ENCODE measurements at regions not wholly inside any gene's neighbourhood (a gene's known extent, or its start where the extent isn't known, plus 50 kb on each side); places are given as distances from the start of the nearest gene placed in this dataset.

DNA sequence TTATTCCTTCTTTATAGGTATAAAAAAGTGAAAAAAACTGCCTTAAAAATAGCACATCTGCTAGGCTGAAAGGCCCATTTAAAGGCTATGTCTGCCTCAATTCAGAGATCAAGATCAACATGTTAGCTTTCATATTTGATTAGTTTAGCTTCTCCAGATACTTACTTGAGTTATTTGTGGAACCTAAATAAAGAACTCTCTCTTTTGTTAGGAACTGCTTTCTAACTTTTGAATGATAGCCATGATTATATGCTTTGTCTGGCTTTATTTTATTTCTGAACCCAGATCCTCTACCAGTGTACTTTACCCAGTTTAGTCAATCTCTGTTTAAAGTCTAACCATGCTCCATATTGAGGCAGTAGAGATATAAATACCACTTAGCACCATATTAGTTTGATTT lies 515.5 kb upstream of the SEMA3D start:
- intact Hi-C loops (cut with DNase I; ENCODE audit: low total_unique reads), result no loop called here
- no peaks in the 10 kb centered on the region for H3K36me3 ChIP-seq
- H3K4me1 ChIP-seq, result no peaks in the 10 kb centered on the region

GRCh38 chr7:85699482-85699881 lies 512.6 kb upstream of the SEMA3D start:
- no peaks in the 10 kb centered on the region for H3K27me3 ChIP-seq (replicated peaks in 1 of 7)
- DNase-seq, result no peak
- H3K4me3 ChIP-seq, result no peak overlapping the region
- H3K9me3 ChIP-seq, result no peaks in the 10 kb centered on the region
- H3K4me1 ChIP-seq, result no peaks in the 10 kb centered on the region
- WGBS, 5 donors, result 62 to 76% (median 70%) methylated on average over 2 of the region's 2 CpGs
- no peak for TF ChIP-seq POLR2AphosphoS5 (IDR thresholded peaks at IDR 0.05)
- TF ChIP-seq, protein P1, sequence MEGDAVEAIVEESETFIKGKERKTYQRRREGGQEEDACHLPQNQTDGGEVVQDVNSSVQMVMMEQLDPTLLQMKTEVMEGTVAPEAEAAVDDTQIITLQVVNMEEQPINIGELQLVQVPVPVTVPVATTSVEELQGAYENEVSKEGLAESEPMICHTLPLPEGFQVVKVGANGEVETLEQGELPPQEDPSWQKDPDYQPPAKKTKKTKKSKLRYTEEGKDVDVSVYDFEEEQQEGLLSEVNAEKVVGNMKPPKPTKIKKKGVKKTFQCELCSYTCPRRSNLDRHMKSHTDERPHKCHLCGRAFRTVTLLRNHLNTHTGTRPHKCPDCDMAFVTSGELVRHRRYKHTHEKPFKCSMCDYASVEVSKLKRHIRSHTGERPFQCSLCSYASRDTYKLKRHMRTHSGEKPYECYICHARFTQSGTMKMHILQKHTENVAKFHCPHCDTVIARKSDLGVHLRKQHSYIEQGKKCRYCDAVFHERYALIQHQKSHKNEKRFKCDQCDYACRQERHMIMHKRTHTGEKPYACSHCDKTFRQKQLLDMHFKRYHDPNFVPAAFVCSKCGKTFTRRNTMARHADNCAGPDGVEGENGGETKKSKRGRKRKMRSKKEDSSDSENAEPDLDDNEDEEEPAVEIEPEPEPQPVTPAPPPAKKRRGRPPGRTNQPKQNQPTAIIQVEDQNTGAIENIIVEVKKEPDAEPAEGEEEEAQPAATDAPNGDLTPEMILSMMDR (IDR thresholded peaks at IDR 0.05 in 8 of 11, conservative IDR thresholded peaks at IDR 0.05 in 3 of 11), result no peak
- no peak for TF ChIP-seq POLR2A (IDR thresholded peaks at IDR 0.05)
- intact Hi-C loops (cut with DNase I; ENCODE audit: low total_unique reads), result no loop called here
- H3K27ac ChIP-seq, result no peak overlapping the region
- no peaks in the 10 kb centered on the region for H3K36me3 ChIP-seq

More for the DNA sequence above, 515.5 kb upstream of the SEMA3D start:
- H3K27me3 ChIP-seq (replicated peaks in 1 of 7), result no peaks in the 10 kb centered on the region
- no peak overlapping the region for H3K27ac ChIP-seq
- H3K9me3 ChIP-seq, result no peaks in the 10 kb centered on the region
- DNase-seq, result no peak
- no peak overlapping the region for H3K4me3 ChIP-seq
- TF ChIP-seq, protein P1 (IDR thresholded peaks at IDR 0.05 in 8 of 11, conservative IDR thresholded peaks at IDR 0.05 in 3 of 11), result no peak
- TF ChIP-seq POLR2AphosphoS5 (IDR thresholded peaks at IDR 0.05), result no peak
- no peak for TF ChIP-seq POLR2A (IDR thresholded peaks at IDR 0.05)

DNA sequence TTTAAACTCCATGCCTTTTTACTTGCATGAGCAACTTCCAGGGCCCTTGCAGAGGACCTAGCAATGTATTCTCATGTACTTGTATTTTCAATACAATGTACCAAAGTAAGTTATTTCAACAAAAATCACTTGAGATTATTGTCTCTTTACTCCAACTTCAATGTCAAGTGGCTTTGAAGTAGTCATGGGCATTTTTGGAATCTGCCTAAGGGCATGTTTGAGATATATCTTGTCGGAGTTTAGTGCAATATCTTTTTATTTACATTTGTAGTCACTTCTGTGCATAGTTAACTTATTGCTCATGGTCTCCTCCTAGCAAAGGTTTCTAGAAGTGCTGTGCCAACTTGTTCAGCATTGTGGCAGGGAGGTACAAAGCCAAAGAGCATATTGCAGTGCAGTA lies 508.7 kb upstream of the SEMA3D start:
- intact Hi-C loops (cut with DNase I; ENCODE audit: low total_unique reads), result no loop called here
- TF ChIP-seq, protein P1 (IDR thresholded peaks at IDR 0.05 in 8 of 11, conservative IDR thresholded peaks at IDR 0.05 in 3 of 11), result no peak
- no peak for TF ChIP-seq POLR2A (IDR thresholded peaks at IDR 0.05)
- no peak for TF ChIP-seq POLR2AphosphoS5 (IDR thresholded peaks at IDR 0.05)
- no peaks in the 10 kb centered on the region for H3K4me1 ChIP-seq
- WGBS, 5 donors, result 71 to 90% (median 81%) methylated on average over 1 of the region's 1 CpG
- no peak overlapping the region for H3K27ac ChIP-seq
- no peak overlapping the region for H3K4me3 ChIP-seq
- no peaks in the 10 kb centered on the region for H3K27me3 ChIP-seq (replicated peaks in 1 of 7)
- H3K9me3 ChIP-seq, result no peaks in the 10 kb centered on the region
- H3K36me3 ChIP-seq, result no peaks in the 10 kb centered on the region
- no peak for DNase-seq

GRCh38 chr7:85695041-85695440 lies 508.2 kb upstream of the SEMA3D start:
- H3K27me3 ChIP-seq (replicated peaks in 1 of 7), result no peaks in the 10 kb centered on the region
- H3K36me3 ChIP-seq, result no peaks in the 10 kb centered on the region
- TF ChIP-seq POLR2AphosphoS5 (IDR thresholded peaks at IDR 0.05) (no peak), POLR2A (IDR thresholded peaks at IDR 0.05) (no peak)
- H3K27ac ChIP-seq, result no peak overlapping the region
- no peak for DNase-seq
- no peaks in the 10 kb centered on the region for H3K4me1 ChIP-seq
- intact Hi-C loops (cut with DNase I; ENCODE audit: low total_unique reads), result no loop called here
- no peaks in the 10 kb centered on the region for H3K9me3 ChIP-seq
- no peak overlapping the region for H3K4me3 ChIP-seq

GRCh38 chr7:85693326-85693725 lies 506.5 kb upstream of the SEMA3D start:
- intact Hi-C loops (cut with DNase I; ENCODE audit: low total_unique reads), result no loop called here
- TF ChIP-seq, protein P1 (IDR thresholded peaks at IDR 0.05 in 8 of 11, conservative IDR thresholded peaks at IDR 0.05 in 3 of 11), result no peak
- no peak for TF ChIP-seq POLR2A (IDR thresholded peaks at IDR 0.05)
- no peak for TF ChIP-seq POLR2AphosphoS5 (IDR thresholded peaks at IDR 0.05)
- Histone ChIP-seq H3K27me3 (replicated peaks in 1 of 7) (no peaks in the 10 kb centered on the region), H3K4me3 (no peak overlapping the region), H3K27ac (no peak overlapping the region), H3K9me3 (no peaks in the 10 kb centered on the region), H3K36me3 (no peaks in the 10 kb centered on the region), H3K4me1 (no peaks in the 10 kb centered on the region)
- no peak for DNase-seq
- 91 to 96% (median 92%) methylated on average over 2 of the region's 2 CpGs for WGBS, 5 donors

All from spleen (tissue), 11 donors.